Bone marrow (tissue), 2 donors: ENCODE measurements at regions not wholly inside any gene's neighbourhood (a gene's known extent, or its start where the extent isn't known, plus 50 kb on each side); places are given as distances from the start of the nearest gene placed in this dataset.
"Not testable (repeated sequence)": the region's sequence is repeated elsewhere in the genome, so short reads cannot be mapped to it uniquely, and the experiment has no call there.

Source experiments
- DNase-seq, 2 donors: peaks; one replicate each; lab custom pipeline; 2025; lab: John Stamatoyannopoulos, UW

DNA sequence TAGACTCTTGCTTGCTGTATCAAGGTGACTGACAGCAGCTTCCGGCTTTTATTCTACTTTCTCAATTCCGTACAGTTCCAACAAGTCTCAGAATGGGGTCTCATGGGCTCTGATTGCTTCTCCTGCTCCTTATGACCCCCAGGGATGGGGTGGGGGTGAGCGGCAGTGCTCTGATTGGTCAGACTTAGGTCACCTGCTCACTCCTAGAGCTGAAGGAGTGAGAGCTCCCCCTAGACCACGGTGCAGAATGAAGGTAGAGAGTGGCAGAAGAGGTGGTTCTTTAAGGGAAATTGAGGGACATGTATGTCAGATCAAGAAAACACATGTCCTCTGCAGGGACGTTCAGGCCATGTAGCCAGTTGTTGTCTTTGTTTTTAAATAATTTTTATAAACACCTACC, 115.2 kb downstream of the C9orf152 start:
- no peak for DNase-seq

DNA sequence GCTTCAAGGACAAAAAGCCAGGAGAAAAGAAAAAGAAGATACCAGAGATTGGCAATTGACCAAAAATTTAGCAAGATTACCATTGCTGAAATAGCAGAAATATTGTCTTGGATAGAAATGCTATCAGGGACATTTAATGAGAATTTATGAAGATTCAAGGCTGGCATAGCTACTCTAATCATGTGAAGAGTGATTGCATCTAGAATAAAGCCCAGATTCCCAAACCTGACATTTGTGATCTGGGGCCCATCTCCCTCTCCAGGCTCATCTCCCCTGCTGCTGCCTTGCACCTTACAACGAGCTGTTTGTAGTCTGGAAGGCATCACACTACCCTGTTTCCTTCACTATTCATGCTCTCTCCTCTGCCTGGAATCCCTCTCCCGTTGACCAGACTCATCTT, 114.5 kb downstream of the C9orf152 start:
- no peak for DNase-seq

GRCh38 chr9:110093871-110094270, 114.1 kb downstream of the C9orf152 start:
- DNase-seq, result no peak

GRCh38 chr9:110095161-110095595, 112.8 kb downstream of the C9orf152 start:
- DNase-seq, result no peak

- DNase-seq, result no peak
Observed at GRCh38 chr9:110095776-110096175, 112.2 kb downstream of the C9orf152 start.

- not testable (repeated sequence) for DNase-seq
Observed at GRCh38 chr9:110096674-110097073, 111.3 kb downstream of the C9orf152 start.

DNA sequence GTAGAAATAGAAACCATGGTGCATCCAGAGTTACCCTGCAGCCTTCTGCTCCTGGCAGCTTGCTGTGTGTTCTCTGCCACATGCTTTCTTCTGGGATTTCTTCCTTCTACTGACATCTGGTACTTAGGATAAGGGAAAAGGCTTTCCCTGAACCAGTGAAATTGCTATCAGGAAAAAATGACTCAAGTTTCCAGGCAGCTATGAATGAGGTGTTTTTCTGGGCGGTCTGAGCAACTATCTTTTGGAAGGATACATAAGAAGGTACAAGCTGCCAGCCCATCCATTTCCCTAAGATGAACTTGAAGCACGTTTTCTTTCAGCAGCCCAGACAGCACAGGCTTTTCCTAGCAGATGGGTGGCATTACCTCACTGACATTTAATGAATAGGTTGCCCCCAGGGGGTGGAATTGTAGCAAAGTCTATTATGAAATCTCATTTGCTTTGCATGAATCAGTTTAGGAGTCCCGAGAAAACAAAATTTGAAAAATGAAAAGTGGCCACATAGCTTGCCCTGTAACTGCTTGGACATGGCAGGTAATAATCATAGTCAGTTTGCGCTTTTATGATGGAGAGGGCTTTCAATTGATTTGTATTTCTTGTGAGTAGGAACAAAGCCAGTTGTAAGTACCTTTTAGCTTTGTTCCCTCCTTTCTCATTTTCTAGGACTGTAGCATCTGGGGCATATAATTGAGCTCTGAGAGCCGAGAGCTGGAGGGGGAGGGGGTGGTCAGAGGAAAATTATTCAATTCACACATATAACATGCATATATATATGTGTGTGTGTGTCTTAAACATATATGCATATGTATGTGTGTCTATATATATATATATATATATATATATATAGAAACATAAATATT, 108.5 kb downstream of the C9orf152 start:
- no peak for DNase-seq

- no peak for DNase-seq
Observed at GRCh38 chr9:110101531-110102161, 106.3 kb downstream of the C9orf152 start.

DNA sequence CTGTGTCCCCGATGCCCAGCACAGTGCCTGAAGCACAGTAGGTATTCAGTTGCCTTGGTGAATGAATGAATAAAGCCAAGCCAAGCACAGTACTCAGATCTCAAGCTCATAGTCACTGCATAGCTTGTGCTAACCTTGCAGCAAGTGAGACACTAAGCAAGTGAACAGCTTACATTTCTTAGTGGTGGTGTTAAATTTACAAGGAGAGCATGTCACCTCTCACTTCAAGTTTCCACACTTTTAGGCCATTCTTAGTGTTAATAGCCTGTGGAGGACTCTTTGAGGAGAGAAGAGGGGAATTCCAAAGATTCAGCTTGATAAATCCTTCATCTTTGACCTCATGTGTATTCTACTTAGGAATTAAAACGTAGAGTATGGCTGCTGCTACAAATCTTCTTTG, 104.7 kb downstream of the C9orf152 start:
- DNase-seq, result no peak

- DNase-seq, result no peak
Observed at GRCh38 chr9:110104261-110104809, 103.6 kb downstream of the C9orf152 start.

DNA sequence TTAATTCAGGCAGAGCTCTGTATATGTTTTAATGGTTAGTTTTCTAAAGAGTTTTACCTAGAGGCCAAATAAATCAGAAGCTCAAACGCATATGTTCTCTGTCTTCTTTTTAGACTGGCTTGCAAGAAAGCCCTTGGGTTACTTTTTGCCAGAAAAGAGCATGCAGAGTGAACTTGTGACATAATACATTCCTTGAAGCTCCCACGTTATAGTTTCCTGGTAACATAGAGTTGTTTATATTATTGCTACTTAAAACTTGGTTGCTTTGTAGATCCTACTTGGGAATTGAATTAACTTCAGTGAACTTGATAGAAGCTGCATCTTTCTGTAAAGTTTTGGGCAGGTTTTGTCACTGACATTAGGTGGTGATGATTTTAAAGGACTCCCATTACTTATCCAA, 102.9 kb downstream of the C9orf152 start:
- no peak for DNase-seq

DNA sequence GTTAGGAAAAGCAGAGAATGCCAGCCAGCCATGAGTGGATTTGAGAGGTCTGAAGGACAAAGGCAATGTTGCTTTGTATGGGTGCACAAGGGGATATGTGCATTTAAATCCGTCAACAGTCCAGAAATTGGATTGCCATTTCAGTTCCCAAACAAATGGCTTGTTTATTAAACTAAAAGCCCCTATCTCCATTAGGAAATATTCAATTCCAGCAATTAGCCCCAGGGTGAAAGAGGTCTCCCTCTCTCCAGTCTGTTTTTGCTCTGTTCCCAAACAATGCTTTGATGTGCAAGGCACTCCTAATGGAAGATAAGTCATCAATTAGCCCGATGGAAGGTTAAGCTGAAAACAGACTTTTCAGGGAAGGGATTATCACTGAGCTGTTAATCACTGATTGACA, 101.3 kb downstream of the C9orf152 start:
- DNase-seq, result no peak

GRCh38 chr9:110109333-110110092, 98.4 kb downstream of the C9orf152 start:
- DNase-seq, result no peak

- no peak for DNase-seq
Observed at GRCh38 chr9:110110154-110110553, 97.8 kb downstream of the C9orf152 start.

DNA sequence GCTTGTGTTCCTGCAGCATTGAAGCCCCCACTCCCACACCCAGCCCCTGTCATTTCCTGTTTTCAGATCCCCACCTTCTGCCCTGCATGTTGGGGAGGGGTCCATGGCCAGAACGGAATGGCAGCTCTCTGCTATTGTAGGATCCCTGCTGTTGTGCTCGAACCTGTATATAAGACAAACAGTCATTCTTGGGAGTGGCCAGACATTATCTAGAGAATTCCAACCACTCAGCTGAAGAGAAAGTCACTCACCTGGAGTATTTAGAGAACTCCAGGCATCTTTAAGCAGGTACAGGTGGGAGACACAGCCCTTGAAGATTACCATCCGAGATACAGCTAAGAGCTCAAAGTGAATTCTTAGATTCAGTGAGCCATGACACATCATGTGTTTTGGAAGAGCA, 96.1 kb downstream of the C9orf152 start:
- no peak for DNase-seq

GRCh38 chr9:110112792-110113191, 95.2 kb downstream of the C9orf152 start:
- no peak for DNase-seq

GRCh38 chr9:110114086-110114858, 93.7 kb downstream of the C9orf152 start:
- DNase-seq, result no peak

DNA sequence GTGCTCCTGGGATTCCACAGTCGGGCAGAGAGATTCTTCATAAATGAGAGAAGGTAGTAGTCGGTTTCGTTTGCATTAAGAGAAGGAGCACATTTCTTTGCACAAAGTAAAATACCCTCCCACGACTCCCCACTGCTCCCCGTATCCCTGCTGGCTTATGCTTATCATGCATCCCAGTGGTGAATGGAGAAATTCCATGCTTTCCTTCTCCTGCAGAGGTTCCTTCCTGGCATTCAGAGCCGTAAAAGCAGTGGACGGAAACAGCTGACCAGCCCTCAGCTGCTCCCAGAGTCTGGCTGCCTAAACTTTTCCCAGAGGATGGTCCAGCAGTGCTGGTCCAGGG, 93.1 kb downstream of the C9orf152 start:
- no peak for DNase-seq

GRCh38 chr9:110115341-110115820, 92.6 kb downstream of the C9orf152 start:
- no peak for DNase-seq

GRCh38 chr9:110115826-110116542, 92.0 kb downstream of the C9orf152 start:
- no peak for DNase-seq

DNA sequence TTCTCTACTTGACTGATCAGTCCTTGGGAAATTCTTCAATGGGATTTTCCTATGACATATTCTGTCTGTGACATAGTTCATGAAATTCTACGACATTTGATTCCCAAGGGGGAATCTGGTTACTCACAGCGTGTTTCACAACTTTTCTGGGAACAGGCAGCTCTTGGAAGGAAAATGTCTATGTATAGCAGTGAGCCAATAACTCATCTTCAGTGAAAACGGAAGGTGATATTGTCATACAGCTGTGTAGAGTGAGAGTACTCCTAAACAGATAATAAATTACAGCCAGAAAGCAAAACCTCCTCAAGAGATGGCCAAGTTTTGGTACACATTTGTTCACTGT, 91.4 kb downstream of the C9orf152 start:
- peak in 1 of 2 donors; percentile 46 for DNase-seq
